ENCODE measurements at regions not wholly inside any gene's neighbourhood (a gene's known extent, or its start where the extent isn't known, plus 50 kb on each side); places are given as distances from the start of the nearest gene placed in this dataset.

- intact Hi-C loops (cut with micrococcal nuclease) = no loop called here
- H3K4me1 ChIP-seq (ENCODE audit: control insufficient read depth, extremely low read depth, insufficient read depth, low read length) = no peaks in the 10 kb centered on the region
- TF ChIP-seq POLR2AphosphoS5 (IDR thresholded peaks at IDR 0.05; ENCODE audit: insufficient read depth, low read depth, low read length) (no peak), JUN (IDR thresholded peaks at IDR 0.05; ENCODE audit: borderline replicate concordance, insufficient read depth, insufficient read length, low read depth) (no peak), GATA2 (IDR thresholded peaks at IDR 0.05; ENCODE audit: insufficient read depth, insufficient read length, low read depth, low read length) (no peak), EZH2 (IDR thresholded peaks at IDR 0.05; ENCODE audit: borderline replicate concordance, low read depth, low read length, severe bottlenecking) (no peak), CTCF (IDR thresholded peaks at IDR 0.05; ENCODE audit: extremely low read depth in 1 of 2, insufficient read depth in 1 of 2, low read depth in 1 of 2, low read length in 2 of 2) (no peak), FOS (IDR thresholded peaks at IDR 0.05; ENCODE audit: borderline replicate concordance, insufficient read depth, low read length) (no peak), MYC (IDR thresholded peaks at IDR 0.05; ENCODE audit: low read depth, low read length) (no peak)
- H3K4me2 ChIP-seq (ENCODE audit: insufficient read depth, low read length) = no peak overlapping the region
- no peak overlapping the region for H3K27ac ChIP-seq (ENCODE audit: insufficient read depth, low read depth, low read length)
- DNase-seq (ENCODE audit: low read depth, low spot score) = no peak
- no peaks in the 10 kb centered on the region for H3K79me2 ChIP-seq (ENCODE audit: control insufficient read depth, insufficient read depth, low read length)
- dilution Hi-C loops (cut with MboI; ENCODE audit: extremely low pct_ligation_motif_present, low sequenced_read_pairs) = no loop called here
- no peaks in the 10 kb centered on the region for H3K36me3 ChIP-seq (ENCODE audit: control insufficient read depth in 2 of 2, extremely low read depth in 1 of 2, insufficient read depth in 2 of 2, low read length in 2 of 2)
- no peak overlapping the region for H3K9ac ChIP-seq (replicated peaks; ENCODE audit: extremely low read depth, insufficient read depth, low read length)
- H3K4me3 ChIP-seq (replicated peaks in 1 of 3; ENCODE audit: insufficient read depth in 1 of 3, low read depth in 1 of 3, low read length in 3 of 3) = no peak overlapping the region
- no peak for FAIRE-seq
- no peaks in the 10 kb centered on the region for H3K9me3 ChIP-seq (replicated peaks; ENCODE audit: control insufficient read depth, insufficient read depth, low read length)
- BruUV-seq (replicated peaks) = no TSS peak
- H3K9me1 ChIP-seq (replicated peaks; ENCODE audit: control insufficient read depth, extremely low read depth, insufficient read depth, low read length) = no peaks in the 10 kb centered on the region
- H2AFZ ChIP-seq (ENCODE audit: low read depth, low read length) = no peak overlapping the region
- H3K27me3 ChIP-seq (ENCODE audit: control insufficient read depth in 2 of 2, insufficient read depth in 2 of 2, low read length in 2 of 2) = no peaks in the 10 kb centered on the region
- no peaks in the 10 kb centered on the region for H4K20me1 ChIP-seq (replicated peaks; ENCODE audit: control insufficient read depth, extremely low read depth, insufficient read depth, low read length)
- ChIA-PET POLR2A (no interaction called here), CTCF (interaction anchor here (1.2 to 2.4 kb wide), 2 partner anchors 14 to 15 kb away, joined by 5 to 6 read pairs; no protein-coding TSS in a partner anchor)
Observed at GRCh38 chr14:37695866-37696265, 100.4 kb downstream of the TTC6 start.
